GM06990 (cell line): ENCODE measurements at regions not wholly inside any gene's neighbourhood (a gene's known extent, or its start where the extent isn't known, plus 50 kb on each side); places are given as distances from the start of the nearest gene placed in this dataset.

Source experiments
- DNase-seq: peaks from one replicate; pipeline ENCODE4 v3.0.0-alpha.2; 2011; ENCODE audit not compliant: insufficient read length; ENCODE audit errors: extremely low read depth
- H3K27me3 ChIP-seq: replicated peaks from 2 replicates; pipeline ENCODE4 v1.6.0; 2011; ENCODE audit warnings: low read length; ENCODE audit not compliant: control insufficient read depth, insufficient read depth
- H3K36me3 ChIP-seq: 2 replicates; pipeline ENCODE4 v1.5.1; 2011; ENCODE audit warnings: low read length; ENCODE audit not compliant: control insufficient read depth, insufficient read depth
- H3K4me3 ChIP-seq: replicated peaks from 2 replicates; pipeline ENCODE4 v1.5.1; 2011; ENCODE audit warnings: low read depth, mild to moderate bottlenecking, control low read depth, low read length
- TF ChIP-seq, protein P1 (sequence below): IDR thresholded peaks from 2 replicates; pipeline ENCODE4 v1.5.1; 2011; ENCODE audit warnings: low read length, control low read depth, mild to moderate bottlenecking, inconsistent platforms; ENCODE audit not compliant: insufficient read depth, poor library complexity, severe bottlenecking

DNA sequence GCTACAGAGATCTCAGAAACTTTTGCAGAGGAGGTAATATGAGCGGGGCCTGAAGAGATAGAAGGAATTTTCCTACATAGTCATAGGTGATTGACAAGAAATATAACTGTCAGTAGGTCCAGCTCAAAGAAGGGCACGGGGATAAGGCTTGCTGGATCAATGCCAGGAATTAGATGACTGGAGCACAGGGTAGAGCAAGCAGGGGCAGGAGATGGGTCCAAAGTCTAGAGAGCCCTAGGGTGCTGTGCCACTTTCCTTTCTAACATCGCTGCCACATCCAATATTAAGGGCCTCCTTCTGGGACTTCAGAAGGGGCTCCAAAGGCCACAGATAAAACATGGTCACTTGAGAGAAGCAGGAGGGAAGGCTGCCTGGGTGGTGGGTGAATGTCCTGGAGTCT lies 402.2 kb downstream of the MID1IP1 start:
- DNase-seq, result no peak
- Histone ChIP-seq H3K4me3 (no peak overlapping the region), H3K27me3 (no peaks in the 10 kb centered on the region), H3K36me3 (no peaks in the 10 kb centered on the region)
- TF ChIP-seq, protein P1, sequence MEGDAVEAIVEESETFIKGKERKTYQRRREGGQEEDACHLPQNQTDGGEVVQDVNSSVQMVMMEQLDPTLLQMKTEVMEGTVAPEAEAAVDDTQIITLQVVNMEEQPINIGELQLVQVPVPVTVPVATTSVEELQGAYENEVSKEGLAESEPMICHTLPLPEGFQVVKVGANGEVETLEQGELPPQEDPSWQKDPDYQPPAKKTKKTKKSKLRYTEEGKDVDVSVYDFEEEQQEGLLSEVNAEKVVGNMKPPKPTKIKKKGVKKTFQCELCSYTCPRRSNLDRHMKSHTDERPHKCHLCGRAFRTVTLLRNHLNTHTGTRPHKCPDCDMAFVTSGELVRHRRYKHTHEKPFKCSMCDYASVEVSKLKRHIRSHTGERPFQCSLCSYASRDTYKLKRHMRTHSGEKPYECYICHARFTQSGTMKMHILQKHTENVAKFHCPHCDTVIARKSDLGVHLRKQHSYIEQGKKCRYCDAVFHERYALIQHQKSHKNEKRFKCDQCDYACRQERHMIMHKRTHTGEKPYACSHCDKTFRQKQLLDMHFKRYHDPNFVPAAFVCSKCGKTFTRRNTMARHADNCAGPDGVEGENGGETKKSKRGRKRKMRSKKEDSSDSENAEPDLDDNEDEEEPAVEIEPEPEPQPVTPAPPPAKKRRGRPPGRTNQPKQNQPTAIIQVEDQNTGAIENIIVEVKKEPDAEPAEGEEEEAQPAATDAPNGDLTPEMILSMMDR, result no peak

DNA sequence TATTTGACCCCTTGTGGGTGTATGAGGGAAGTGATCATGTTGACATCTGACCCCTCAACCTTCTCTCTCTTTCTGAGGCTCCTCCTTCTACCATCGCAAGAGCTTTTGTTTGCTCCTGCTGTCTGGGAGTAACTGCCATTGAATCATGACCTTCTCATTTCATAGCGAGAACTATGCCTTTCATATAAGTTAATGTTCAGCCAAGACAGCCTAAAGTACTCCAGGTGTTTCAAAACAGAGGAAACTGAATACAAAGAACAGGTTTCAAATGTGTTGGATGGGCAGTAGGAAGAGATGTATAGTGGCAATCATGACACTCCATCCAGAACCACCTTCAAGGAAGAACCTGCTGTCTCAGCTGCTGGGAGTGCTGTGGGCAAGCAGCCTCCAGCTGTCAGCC lies 403.1 kb downstream of the MID1IP1 start:
- no peaks in the 10 kb centered on the region for H3K36me3 ChIP-seq
- no peaks in the 10 kb centered on the region for H3K27me3 ChIP-seq
- TF ChIP-seq, protein P1, result no peak
- DNase-seq, result no peak
- H3K4me3 ChIP-seq, result no peak overlapping the region

DNA sequence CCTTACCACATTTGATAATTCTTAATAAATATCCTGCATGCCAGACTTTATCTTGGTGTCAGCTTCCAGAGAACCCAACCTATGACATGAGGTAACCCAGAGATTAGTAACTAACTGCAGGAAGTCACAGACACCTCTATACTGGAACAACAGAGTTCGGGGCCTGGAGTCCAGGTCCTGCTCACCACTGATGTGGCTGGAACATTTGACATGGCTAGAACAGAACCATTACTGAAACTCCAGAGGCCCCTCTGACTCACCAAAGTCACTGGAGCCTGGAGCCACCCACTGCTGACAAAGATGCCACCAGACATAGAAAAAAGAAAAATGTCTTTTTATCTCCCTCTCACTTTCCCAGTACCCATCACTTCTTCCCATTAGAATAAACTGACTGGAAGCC lies 403.7 kb downstream of the MID1IP1 start:
- TF ChIP-seq, protein P1, result no peak
- H3K27me3 ChIP-seq, result no peaks in the 10 kb centered on the region
- no peaks in the 10 kb centered on the region for H3K36me3 ChIP-seq
- H3K4me3 ChIP-seq, result no peak overlapping the region
- DNase-seq, result no peak

DNA sequence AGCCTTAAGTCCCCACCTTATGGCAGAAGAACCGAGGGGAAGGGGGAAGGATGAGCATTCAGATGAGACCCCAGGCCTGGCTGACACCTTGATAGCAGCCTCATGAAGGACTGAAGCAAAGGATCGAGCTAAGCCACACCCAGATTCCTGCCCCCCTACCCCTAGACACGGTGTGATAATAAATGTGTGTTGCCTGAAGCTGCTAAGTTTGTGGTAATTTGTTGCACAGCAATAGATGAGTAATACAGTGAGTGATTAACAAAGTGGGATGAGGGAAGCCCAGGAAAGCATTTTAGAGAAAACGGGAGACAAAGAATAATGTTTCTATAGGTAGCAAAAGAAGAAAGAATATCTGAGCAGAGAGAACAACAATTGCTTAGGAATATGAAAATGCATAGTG lies 404.2 kb downstream of the MID1IP1 start:
- no peak for DNase-seq
- TF ChIP-seq, protein P1, result no peak
- no peaks in the 10 kb centered on the region for H3K27me3 ChIP-seq
- H3K4me3 ChIP-seq, result no peak overlapping the region
- no peaks in the 10 kb centered on the region for H3K36me3 ChIP-seq

DNA sequence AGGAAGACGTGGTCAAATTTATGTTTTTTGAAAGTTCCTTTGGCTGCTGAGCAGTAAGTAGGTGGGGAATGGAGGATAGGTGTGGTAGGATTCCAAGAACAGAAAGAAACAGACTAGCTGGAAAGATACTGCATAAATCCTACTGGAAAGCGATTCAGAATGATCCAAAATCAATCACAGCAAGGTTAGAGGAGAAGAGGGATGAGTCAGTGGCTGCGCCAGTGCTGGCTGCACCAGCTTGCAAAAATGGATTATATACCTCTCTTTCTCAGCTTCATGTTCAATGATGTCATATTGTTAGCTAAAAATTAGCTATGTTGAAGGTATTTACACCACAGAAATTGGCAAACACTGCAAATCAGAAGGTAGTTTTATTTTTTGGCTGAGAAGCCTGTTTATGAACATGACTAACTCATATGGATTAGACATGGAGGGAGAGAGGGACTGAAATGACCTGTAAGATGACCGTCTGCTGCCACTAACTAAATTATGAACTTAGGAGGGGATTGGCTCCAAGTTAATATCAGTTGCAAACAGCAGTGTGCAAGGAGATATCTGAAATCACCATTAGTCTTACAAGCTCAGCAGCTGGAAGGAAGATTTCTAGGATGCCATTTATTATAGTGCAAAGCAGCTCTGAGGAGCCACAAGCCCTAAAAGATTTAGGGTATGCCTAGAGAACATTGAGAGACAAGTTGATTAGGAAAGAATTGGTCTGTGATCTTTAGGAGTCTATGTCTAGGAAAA lies 405.3 kb downstream of the MID1IP1 start:
- Histone ChIP-seq H3K4me3 (no peak overlapping the region), H3K27me3 (no peaks in the 10 kb centered on the region), H3K36me3 (no peaks in the 10 kb centered on the region)
- DNase-seq, result no peak
- TF ChIP-seq, protein P1, result no peak

DNA sequence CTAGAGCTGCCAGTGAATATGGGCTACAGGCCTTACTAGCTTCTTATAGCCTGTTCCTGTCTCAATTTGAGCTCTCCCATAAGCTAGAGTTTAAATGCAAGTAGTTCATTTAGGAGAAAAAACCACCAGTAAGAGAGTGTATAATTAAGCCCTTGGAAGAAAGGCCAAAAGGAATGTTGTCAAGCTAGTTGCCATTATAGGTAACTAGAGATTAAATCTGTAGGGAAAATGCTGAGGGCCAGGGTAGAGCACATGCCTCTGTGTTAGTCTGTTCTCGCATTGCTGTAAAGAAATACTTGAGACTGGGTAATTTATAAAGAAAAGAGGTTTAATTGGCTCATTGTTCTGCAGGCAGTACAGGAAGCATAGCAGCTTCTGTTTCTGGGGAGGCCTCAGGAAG lies 410.2 kb downstream of the MID1IP1 start:
- DNase-seq, result no peak
- no peak overlapping the region for H3K4me3 ChIP-seq
- TF ChIP-seq, protein P1, result no peak
- no peaks in the 10 kb centered on the region for H3K27me3 ChIP-seq
- H3K36me3 ChIP-seq, result no peaks in the 10 kb centered on the region
